Natural killer cell (primary cell): ENCODE measurements at regions not wholly inside any gene's neighbourhood (a gene's known extent, or its start where the extent isn't known, plus 50 kb on each side); places are given as distances from the start of the nearest gene placed in this dataset.

ENCODE experiments used
- ATAC-seq, 3 donors: fragments of 150-1000 bp in 2 of 3; fragments of 200-7000 bp in 1 of 3; cut with Tn5 transposase; 1 replicate in 1 of 3; 2 replicates in 2 of 3; pipeline ENCODE4 v1.10.0; 2021; ENCODE audit warnings: mild to moderate bottlenecking in 2 of 3, moderate library complexity in 2 of 3
- DNase-seq, 2 donors: peaks; one replicate each; pipeline versions ENCODE4 v3.0.0 to v3.0.0-alpha.2; 2013 to 2021; ENCODE audit warnings: mixed read lengths in 1 of 2
- H3K27ac ChIP-seq: one replicate; pipeline ENCODE4 v1.5.1; 2013; ENCODE audit warnings: mild to moderate bottlenecking, low read length
- H3K27me3 ChIP-seq: one replicate; pipeline ENCODE4 v1.6.1; 2013; ENCODE audit warnings: low read length; ENCODE audit not compliant: control insufficient read depth, insufficient read depth
- H3K36me3 ChIP-seq: one replicate; pipeline ENCODE4 v1.6.1; 2013; ENCODE audit warnings: low read length; ENCODE audit not compliant: control insufficient read depth, insufficient read depth
- H3K4me1 ChIP-seq: one replicate; pipeline ENCODE4 v1.6.1; 2013; ENCODE audit warnings: low read length; ENCODE audit not compliant: control insufficient read depth, insufficient read depth
- H3K4me3 ChIP-seq: one replicate; pipeline ENCODE4 v1.5.1; 2013; ENCODE audit warnings: low read length
- H3K9me3 ChIP-seq: one replicate; pipeline ENCODE4 v1.6.1; 2013; ENCODE audit warnings: low read length; ENCODE audit not compliant: control insufficient read depth, insufficient read depth
- H3K27ac Mint-ChIP-seq, 2 donors: one replicate each; pipeline ENCODE4 v1.8.0; 2022; ENCODE audit warnings: mild to moderate bottlenecking in 2 of 2, mixed read lengths in 2 of 2, moderate library complexity in 1 of 2
- H3K27me3 Mint-ChIP-seq, 2 donors: one replicate each; pipeline ENCODE4 v1.8.0; 2022; ENCODE audit warnings: low read depth in 2 of 2, mixed read lengths in 2 of 2
- H3K36me3 Mint-ChIP-seq: one replicate; pipeline ENCODE4 v1.8.0; 2022; ENCODE audit warnings: mixed read lengths
- H3K4me1 Mint-ChIP-seq, 2 donors: one replicate each; pipeline ENCODE4 v1.8.0; 2022; ENCODE audit warnings: mixed read lengths in 2 of 2
- H3K4me3 Mint-ChIP-seq: one replicate; pipeline ENCODE4 v1.8.0; 2022; ENCODE audit warnings: mild to moderate bottlenecking, moderate library complexity, mixed read lengths
- H3K9me3 Mint-ChIP-seq, 2 donors: one replicate each; pipeline ENCODE4 v1.8.0; 2022; ENCODE audit warnings: mixed read lengths in 2 of 2
- CTCF ChIP-seq: fragments of 200-600 bp; IDR thresholded peaks from one replicate; pipeline ENCODE4 v1.8.0; 2022; ENCODE audit warnings: antibody characterized with exemption
- WGBS: methylation state at CpG from one replicate; pipeline ENCODE4 v1.1.7; 2013; ENCODE audit warnings: missing lambda C conversion rate; ENCODE audit not compliant: insufficient coverage; 5-methylcytosine and 5-hydroxymethylcytosine counted together
- intact Hi-C: fragments of 100-400 bp; cut with micrococcal nuclease; formaldehyde crosslinking; loops from one replicate; pipeline ENCODE4 v1.14.2; 2022

DNA sequence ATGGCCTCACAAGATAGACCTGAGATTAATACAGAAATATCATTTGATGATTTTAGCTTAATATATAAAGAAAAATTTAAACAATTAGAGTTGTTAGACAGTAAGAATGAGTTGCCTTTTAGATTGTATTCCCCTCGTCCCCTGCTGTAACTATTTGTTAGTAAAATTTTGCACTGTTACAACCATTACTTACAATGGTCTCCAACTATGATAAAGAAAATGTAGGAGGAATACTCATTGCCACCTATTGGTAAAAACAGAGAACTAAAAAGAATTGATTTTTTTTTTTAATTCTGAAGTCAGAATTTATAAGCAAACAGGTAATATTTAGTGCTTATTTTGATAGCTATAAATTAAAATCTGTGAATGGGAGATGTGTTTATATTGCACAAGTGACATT, 937.6 kb downstream of the TLE4 start:
- no peaks in the 10 kb centered on the region for H3K9me3 ChIP-seq
- no CpG with 5 or more reads among the region's 1 CpG for WGBS
- ATAC-seq, result no peak

GRCh38 chr9:80507611-80508010, 935.8 kb downstream of the TLE4 start:
- H3K27me3 Mint-ChIP-seq, result no peaks in the 10 kb centered on the region
- no peak overlapping the region for H3K27ac Mint-ChIP-seq
- H3K4me1 ChIP-seq, result no peaks in the 10 kb centered on the region
- intact Hi-C loops, result no loop called here
- TF ChIP-seq CTCF, result no peak
- H3K36me3 ChIP-seq, result no peaks in the 10 kb centered on the region
- peaks cover 9 to 10% of the 10 kb centered on the region in 2 donors for H3K9me3 Mint-ChIP-seq
- no peak overlapping the region for H3K4me3 Mint-ChIP-seq
- WGBS, result 81% methylated on average over 3 of the region's 3 CpGs
- no peaks in the 10 kb centered on the region for H3K9me3 ChIP-seq
- no peak overlapping the region for H3K4me3 ChIP-seq
- H3K36me3 Mint-ChIP-seq, result no peaks in the 10 kb centered on the region
- no peaks in the 10 kb centered on the region for H3K4me1 Mint-ChIP-seq
- ATAC-seq, result no peak
- no peaks in the 10 kb centered on the region for H3K27me3 ChIP-seq
- H3K27ac ChIP-seq, result no peak overlapping the region
- no peak for DNase-seq

More for the DNA sequence above, 937.6 kb downstream of the TLE4 start:
- intact Hi-C loops, result no loop called here
- Mint-ChIP-seq H3K9me3 (peaks cover 10 to 18% of the 10 kb centered on the region in 2 donors), H3K27me3 (no peaks in the 10 kb centered on the region), H3K4me3 (no peak overlapping the region), H3K27ac (no peak overlapping the region), H3K4me1 (no peaks in the 10 kb centered on the region), H3K36me3 (no peaks in the 10 kb centered on the region)
- Histone ChIP-seq H3K27ac (no peak overlapping the region), H3K36me3 (no peaks in the 10 kb centered on the region), H3K4me1 (no peaks in the 10 kb centered on the region), H3K27me3 (no peaks in the 10 kb centered on the region), H3K4me3 (no peak overlapping the region)
- DNase-seq, result no peak
- TF ChIP-seq CTCF, result no peak

DNA sequence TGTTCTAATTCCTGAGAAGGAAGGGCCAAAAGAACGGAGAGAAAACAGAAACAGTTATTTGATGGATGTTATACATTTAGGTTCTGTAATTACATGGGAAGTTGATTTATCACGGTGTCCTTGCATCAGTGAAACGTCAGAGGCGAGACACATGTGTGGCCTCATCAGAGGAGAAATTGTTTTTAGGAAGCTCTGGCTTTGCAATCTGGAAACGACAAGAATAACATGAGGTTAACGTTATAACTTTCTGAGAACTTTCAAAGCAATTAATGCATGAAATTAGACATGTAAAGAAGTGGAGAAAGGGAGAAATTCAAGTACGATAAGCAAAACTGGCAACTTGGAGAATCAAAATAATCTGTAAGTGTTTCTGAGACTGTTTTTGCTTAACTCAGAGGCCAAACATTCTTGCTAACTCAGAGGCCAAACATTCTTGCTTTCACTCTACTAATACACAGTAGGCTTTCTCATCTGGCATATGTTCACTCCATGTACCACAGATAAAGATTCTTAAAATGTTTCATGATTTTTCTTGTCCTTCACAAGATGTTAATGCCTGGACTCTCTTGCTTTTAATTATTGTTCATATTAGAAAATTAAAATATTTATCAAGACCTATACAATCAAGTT, 933.0 kb downstream of the TLE4 start:
- no peak for DNase-seq
- no peak overlapping the region for H3K4me3 Mint-ChIP-seq
- Histone ChIP-seq H3K36me3 (no peaks in the 10 kb centered on the region), H3K4me3 (no peak overlapping the region), H3K9me3 (no peaks in the 10 kb centered on the region), H3K27me3 (no peaks in the 10 kb centered on the region), H3K4me1 (no peaks in the 10 kb centered on the region), H3K27ac (no peak overlapping the region)
- H3K4me1 Mint-ChIP-seq, result no peaks in the 10 kb centered on the region
- intact Hi-C loops, result no loop called here
- peaks cover 6 to 9% of the 10 kb centered on the region in 2 donors for H3K9me3 Mint-ChIP-seq
- no peak for TF ChIP-seq CTCF
- no peak overlapping the region for H3K27ac Mint-ChIP-seq
- WGBS, result 71% methylated on average over 7 of the region's 7 CpGs
- H3K27me3 Mint-ChIP-seq, result no peaks in the 10 kb centered on the region
- H3K36me3 Mint-ChIP-seq, result no peaks in the 10 kb centered on the region
- ATAC-seq, result no peak

- H3K4me1 ChIP-seq, result no peaks in the 10 kb centered on the region
- H3K27ac ChIP-seq, result no peak overlapping the region
- no peaks in the 10 kb centered on the region for H3K36me3 Mint-ChIP-seq
- DNase-seq (no peak), ATAC-seq (no peak)
- TF ChIP-seq CTCF, result no peak
- H3K4me3 ChIP-seq, result no peak overlapping the region
- intact Hi-C loops, result no loop called here
- no peak overlapping the region for H3K27ac Mint-ChIP-seq
- WGBS, result no CpG with 5 or more reads among the region's 2 CpGs
- H3K27me3 Mint-ChIP-seq, result no peaks in the 10 kb centered on the region
- no peaks in the 10 kb centered on the region for H3K9me3 ChIP-seq
- H3K36me3 ChIP-seq, result no peaks in the 10 kb centered on the region
- peaks cover 6 to 9% of the 10 kb centered on the region in 2 donors for H3K9me3 Mint-ChIP-seq
- no peaks in the 10 kb centered on the region for H3K27me3 ChIP-seq
- no peaks in the 10 kb centered on the region for H3K4me1 Mint-ChIP-seq
- H3K4me3 Mint-ChIP-seq, result no peak overlapping the region
These were observed 932.0 kb downstream of the TLE4 start for GRCh38 chr9:80503671-80504281.
